Adrenal gland (tissue), 5 donors: ENCODE measurements at regions not wholly inside any gene's neighbourhood (a gene's known extent, or its start where the extent isn't known, plus 50 kb on each side); places are given as distances from the start of the nearest gene placed in this dataset.

Experiments
- CTCF ChIP-seq, 6 experiments: fragments of 450-650 bp in 4 of 6; fragments of 200-600 bp in 2 of 6; sonication (generic) in 1 of 6; IDR thresholded peaks; 1 replicate in 5 of 6; 2 replicates in 1 of 6; pipeline versions ENCODE4 v1.5.1 to v1.8.0; 2016 to 2021; ENCODE audit warnings: antibody characterized with exemption in 6 of 6, mild to moderate bottlenecking in 2 of 6, moderate library complexity in 1 of 6
- POLR2A ChIP-seq, 2 donors: fragments of 450-650 bp; IDR thresholded peaks; one replicate each; pipeline ENCODE4 v1.6.1; 2017; ENCODE audit warnings: antibody characterized with exemption in 2 of 2, mild to moderate bottlenecking in 2 of 2, moderate library complexity in 1 of 2
- donor health status: DM: no; HTN: no; CAD: no.

GRCh38 chr1:29593601-29594382 is 357.5 kb downstream of the PTPRU start:
- TF ChIP-seq POLR2A (IDR thresholded peaks at IDR 0.05) (no peak), CTCF (IDR thresholded peaks at IDR 0.05) (no peak)
